ENCODE measurements at regions not wholly inside any gene's neighbourhood (a gene's known extent, or its start where the extent isn't known, plus 50 kb on each side); places are given as distances from the start of the nearest gene placed in this dataset. TPM values are rescaled to one million over a fixed set of nuclear protein-coding genes. Genes with fewer than 3 reads are reported as not detected.

DNA sequence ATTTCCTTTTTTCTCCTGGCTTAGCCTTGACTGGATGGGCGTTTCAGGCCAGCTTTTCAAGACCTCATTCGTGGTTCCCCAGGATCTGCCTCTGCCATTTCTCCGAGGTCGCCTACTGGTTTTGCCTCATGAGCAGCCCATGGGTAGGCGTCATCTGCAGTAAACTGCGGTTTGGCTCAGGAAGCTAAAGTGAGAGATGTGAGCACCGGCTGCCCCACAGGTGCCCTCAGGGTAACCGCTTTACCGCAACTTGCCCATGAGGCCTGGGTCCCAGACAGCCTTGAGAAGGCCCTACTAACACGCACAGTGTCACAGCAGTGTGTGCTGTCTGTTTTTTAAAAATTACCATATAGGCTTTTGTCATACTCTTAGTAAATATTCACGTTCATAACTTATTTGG lies 53.4 kb upstream of the TBXT start:
- BruUV-seq (replicated peaks) = no TSS peak
- WGBS (ENCODE audit: insufficient coverage, insufficient replicate concordance, low lambda C conversion rate, missing lambda C conversion rate) = 50% methylated on average over 11 of the region's 11 CpGs
- Histone ChIP-seq H3K36me3 (ENCODE audit: control insufficient read depth in 2 of 2, insufficient read depth in 2 of 2, low read length in 1 of 2) (no peaks in the 10 kb centered on the region), H3K27ac (ENCODE audit: control insufficient read depth, insufficient read depth) (no peak overlapping the region), H3K27me3 (replicated peaks in 1 of 2; ENCODE audit: control insufficient read depth in 2 of 2, insufficient read depth in 2 of 2, low read length in 1 of 2) (no peaks in the 10 kb centered on the region), H3K79me2 (ENCODE audit: control insufficient read depth, insufficient read depth, low read length) (no peaks in the 10 kb centered on the region), H2AFZ (ENCODE audit: control insufficient read depth, low read depth, low read length) (no peak overlapping the region), H3K4me1 (ENCODE audit: control insufficient read depth, insufficient read depth, low read length) (no peaks in the 10 kb centered on the region; the same call in 1 of the 2 replicates), H3K9ac (ENCODE audit: control insufficient read depth, insufficient read depth, low read length) (no peak overlapping the region), H3K4me3 (no peak overlapping the region), H4K20me1 (ENCODE audit: control insufficient read depth, insufficient read depth) (no peaks in the 10 kb centered on the region), H3K4me2 (ENCODE audit: control insufficient read depth, insufficient read depth) (no peak overlapping the region), H3K9me3 (replicated peaks; ENCODE audit: control insufficient read depth, insufficient read depth, low read length) (no peaks in the 10 kb centered on the region)
- SMC1A ChIA-PET (ENCODE audit: uncharacterized antibody, unreplicated experiment) = no interaction called here
- no peak for DNase-seq (ENCODE audit: low read depth, low spot score)
- POLR2A ChIA-PET = no interaction called here
- CTCF ChIA-PET = no interaction called here
- ATAC-seq = no peak
- RAD21 ChIA-PET (ENCODE audit: unreplicated experiment) = no interaction called here
- FAIRE-seq = no peak
- TF ChIP-seq RUNX3 (IDR thresholded peaks at IDR 0.05; ENCODE audit: low read length) (peak; percentile 38), TAF1 (IDR thresholded peaks at IDR 0.05; ENCODE audit: borderline replicate concordance, low read depth, low read length) (no peak)
- in situ Hi-C loops (cut with MboI) (no loop called here), intact Hi-C loops (cut with micrococcal nuclease; ENCODE audit: unreplicated experiment) (no loop called here)

Small RNA genes in the stretch of these regions (small RNA-seq; reads per million reads assigned to genes)
- gene AL121956.5 = not detected
- not detected for gene GNG5P1
